ENCODE measurements at regions not wholly inside any gene's neighbourhood (a gene's known extent, or its start where the extent isn't known, plus 50 kb on each side); places are given as distances from the start of the nearest gene placed in this dataset.

DNA sequence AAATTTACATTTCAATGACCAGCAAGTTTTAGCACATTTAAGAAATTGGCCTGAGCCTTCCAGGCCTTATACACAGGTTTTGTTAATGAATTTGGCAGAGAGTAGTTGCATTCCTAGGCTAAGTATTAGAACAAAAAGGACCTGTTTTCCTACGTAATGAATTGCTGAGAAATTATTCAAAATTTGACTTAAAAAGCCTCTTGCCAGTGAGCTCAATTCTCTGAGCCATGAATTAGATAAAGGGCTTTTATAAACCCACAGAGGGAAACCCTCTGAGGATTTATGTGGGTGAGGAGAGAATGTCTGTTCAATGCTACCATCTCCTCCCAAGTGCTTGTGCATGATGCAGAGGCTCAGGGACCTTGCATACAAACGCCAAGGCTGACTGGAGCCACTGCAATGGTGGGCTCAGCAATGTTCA, 94.5 kb upstream of the PELI2 start:
- DNase-seq: no peak
- Histone ChIP-seq H3K27ac (no peak overlapping the region), H3K27me3 (peaks cover 3% of the 10 kb centered on the region), H3K4me1 (replicated peaks in 1 of 2) (no peaks in the 10 kb centered on the region), H3K9me3 (replicated peaks in 1 of 3) (no peaks in the 10 kb centered on the region), H3K4me3 (no peak overlapping the region), H3K36me3 (replicated peaks in 1 of 2) (no peaks in the 10 kb centered on the region)
- no peak for TF ChIP-seq POLR2A (IDR thresholded peaks at IDR 0.05)
- TF ChIP-seq, protein P1, sequence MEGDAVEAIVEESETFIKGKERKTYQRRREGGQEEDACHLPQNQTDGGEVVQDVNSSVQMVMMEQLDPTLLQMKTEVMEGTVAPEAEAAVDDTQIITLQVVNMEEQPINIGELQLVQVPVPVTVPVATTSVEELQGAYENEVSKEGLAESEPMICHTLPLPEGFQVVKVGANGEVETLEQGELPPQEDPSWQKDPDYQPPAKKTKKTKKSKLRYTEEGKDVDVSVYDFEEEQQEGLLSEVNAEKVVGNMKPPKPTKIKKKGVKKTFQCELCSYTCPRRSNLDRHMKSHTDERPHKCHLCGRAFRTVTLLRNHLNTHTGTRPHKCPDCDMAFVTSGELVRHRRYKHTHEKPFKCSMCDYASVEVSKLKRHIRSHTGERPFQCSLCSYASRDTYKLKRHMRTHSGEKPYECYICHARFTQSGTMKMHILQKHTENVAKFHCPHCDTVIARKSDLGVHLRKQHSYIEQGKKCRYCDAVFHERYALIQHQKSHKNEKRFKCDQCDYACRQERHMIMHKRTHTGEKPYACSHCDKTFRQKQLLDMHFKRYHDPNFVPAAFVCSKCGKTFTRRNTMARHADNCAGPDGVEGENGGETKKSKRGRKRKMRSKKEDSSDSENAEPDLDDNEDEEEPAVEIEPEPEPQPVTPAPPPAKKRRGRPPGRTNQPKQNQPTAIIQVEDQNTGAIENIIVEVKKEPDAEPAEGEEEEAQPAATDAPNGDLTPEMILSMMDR (IDR thresholded peaks at IDR 0.05): no peak
- 74 to 84% (median 81%) methylated on average over 2 of the region's 2 CpGs for WGBS, 4 donors
- intact Hi-C loops (cut with DNase I): no loop called here

DNA sequence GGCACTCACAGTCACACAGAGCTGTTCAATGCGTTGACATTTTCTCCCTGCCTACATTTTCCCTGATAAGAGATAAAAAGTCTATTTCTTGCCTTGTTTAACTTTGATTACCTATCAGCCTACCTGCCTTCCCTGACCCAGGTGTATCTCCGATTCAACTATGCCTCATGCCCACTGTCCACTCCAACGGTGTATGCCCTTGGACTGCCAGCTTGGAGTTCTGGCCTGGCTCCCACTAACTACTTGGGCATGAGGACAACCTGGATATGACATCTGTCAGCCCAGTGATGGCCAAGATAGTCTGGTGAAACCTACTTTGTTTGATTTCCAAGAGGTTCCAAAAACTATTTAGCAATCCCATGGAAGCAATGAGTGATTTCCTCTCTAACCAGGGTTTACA, 93.0 kb upstream of the PELI2 start:
- Histone ChIP-seq H3K36me3 (replicated peaks in 1 of 2) (no peaks in the 10 kb centered on the region), H3K4me1 (replicated peaks in 1 of 2) (no peaks in the 10 kb centered on the region), H3K27ac (no peak overlapping the region), H3K9me3 (replicated peaks in 1 of 3) (no peaks in the 10 kb centered on the region), H3K4me3 (no peak overlapping the region), H3K27me3 (peaks cover 3% of the 10 kb centered on the region)
- WGBS, 4 donors: 67 to 90% (median 82%) methylated on average over 3 of the region's 3 CpGs
- intact Hi-C loops (cut with DNase I): no loop called here
- TF ChIP-seq, protein P1 (IDR thresholded peaks at IDR 0.05): no peak
- TF ChIP-seq POLR2A (IDR thresholded peaks at IDR 0.05): no peak
- no peak for DNase-seq

DNA sequence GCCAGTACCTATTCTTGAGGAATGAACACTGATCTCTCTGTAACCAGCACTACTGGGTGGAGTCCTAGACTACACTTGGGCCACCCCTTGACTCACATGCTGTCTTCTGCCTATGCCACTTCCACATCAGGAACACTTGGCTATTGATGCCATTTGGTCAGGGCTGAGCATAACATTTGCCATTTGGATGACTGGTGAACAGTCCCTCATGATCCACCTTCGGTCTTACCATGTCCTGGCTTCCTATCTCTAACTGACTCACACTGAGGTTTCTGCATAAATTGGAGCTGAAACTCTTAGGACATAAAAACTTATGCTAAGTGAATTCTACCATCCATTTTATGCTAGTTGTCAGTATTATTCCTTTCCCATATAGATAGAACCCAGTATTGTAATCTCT, 91.7 kb upstream of the PELI2 start:
- Histone ChIP-seq H3K4me1 (replicated peaks in 1 of 2) (no peaks in the 10 kb centered on the region), H3K27ac (no peak overlapping the region), H3K27me3 (peaks cover 3% of the 10 kb centered on the region), H3K9me3 (replicated peaks in 1 of 3) (no peaks in the 10 kb centered on the region), H3K4me3 (no peak overlapping the region), H3K36me3 (replicated peaks in 1 of 2) (no peaks in the 10 kb centered on the region)
- 42 to 88% (median 66%) methylated on average over 1 of the region's 1 CpG for WGBS, 4 donors
- DNase-seq: no peak
- intact Hi-C loops (cut with DNase I): no loop called here
- TF ChIP-seq, protein P1 (IDR thresholded peaks at IDR 0.05): no peak
- TF ChIP-seq POLR2A (IDR thresholded peaks at IDR 0.05): no peak

DNA sequence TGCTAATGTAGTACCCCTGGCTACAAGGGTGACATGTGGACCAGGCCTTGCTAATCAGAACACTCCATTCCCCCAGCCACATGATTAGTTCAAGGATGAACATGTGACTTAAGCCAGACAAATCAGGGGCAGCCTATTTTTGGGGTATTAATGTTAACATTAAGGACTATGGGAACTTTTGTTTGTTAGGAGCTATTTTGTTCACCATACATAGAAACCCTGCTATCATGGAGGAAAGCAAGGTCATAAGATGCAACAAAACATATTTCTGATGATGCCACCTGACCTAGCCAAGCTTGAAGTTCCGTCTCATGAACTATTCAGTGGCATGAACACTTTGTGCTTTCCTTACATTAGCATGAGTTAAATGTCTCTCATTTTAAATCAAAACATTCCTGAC, 90.8 kb upstream of the PELI2 start:
- DNase-seq: no peak
- no peak for TF ChIP-seq POLR2A (IDR thresholded peaks at IDR 0.05)
- TF ChIP-seq, protein P1 (IDR thresholded peaks at IDR 0.05): no peak
- Histone ChIP-seq H3K36me3 (replicated peaks in 1 of 2) (no peaks in the 10 kb centered on the region), H3K4me1 (replicated peaks in 1 of 2) (no peaks in the 10 kb centered on the region), H3K27me3 (peaks cover 3% of the 10 kb centered on the region), H3K4me3 (no peak overlapping the region), H3K9me3 (replicated peaks in 1 of 3) (no peaks in the 10 kb centered on the region), H3K27ac (no peak overlapping the region)
- intact Hi-C loops (cut with DNase I): no loop called here
- 75 to 84% (median 83%) methylated on average over 1 of the region's 1 CpG for WGBS, 4 donors

Data from adrenal gland (tissue), 9 donors.